Fibroblast of the aortic adventitia (primary cell): ENCODE measurements at regions not wholly inside any gene's neighbourhood (a gene's known extent, or its start where the extent isn't known, plus 50 kb on each side); places are given as distances from the start of the nearest gene placed in this dataset.
A peak's percentile ranks its signal among the peaks of the same experiment; 100 is the strongest.

Source experiments
- DNase-seq: peaks from one replicate; pipeline ENCODE4 v3.0.0-alpha.2; 2010; ENCODE audit warnings: low read depth
- H3K4me3 ChIP-seq: 2 replicates; pipeline ENCODE4 v1.5.1; 2011; ENCODE audit warnings: low read depth, mild to moderate bottlenecking, control low read depth, low read length, moderate library complexity
- TF ChIP-seq, protein P1 (sequence below): IDR thresholded peaks from 2 replicates; pipeline ENCODE4 v1.5.1; 2011; ENCODE audit warnings: mild to moderate bottlenecking, low read length, control low read depth, inconsistent platforms; ENCODE audit not compliant: insufficient read depth

DNA sequence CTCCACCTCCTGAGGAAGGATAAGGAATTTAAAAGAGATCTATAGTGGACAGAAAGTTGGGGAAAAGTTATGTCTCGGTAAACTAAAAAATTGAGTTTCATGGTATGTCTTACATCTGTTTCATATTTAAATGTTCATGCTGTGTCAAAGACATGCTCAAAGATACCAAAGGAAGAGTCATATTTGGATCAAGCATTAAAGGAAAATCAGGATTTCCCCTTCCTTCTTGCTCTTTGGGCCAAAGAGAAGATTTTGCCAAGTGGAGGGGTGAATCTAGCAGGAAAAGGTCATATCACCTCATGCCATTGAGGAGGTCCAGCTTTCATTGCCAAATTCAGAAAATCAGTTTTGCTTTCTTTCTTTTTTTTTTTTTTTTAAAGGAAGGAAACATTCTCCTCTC is 192.4 kb downstream of the OGFRL1 start:
- TF ChIP-seq, protein P1, sequence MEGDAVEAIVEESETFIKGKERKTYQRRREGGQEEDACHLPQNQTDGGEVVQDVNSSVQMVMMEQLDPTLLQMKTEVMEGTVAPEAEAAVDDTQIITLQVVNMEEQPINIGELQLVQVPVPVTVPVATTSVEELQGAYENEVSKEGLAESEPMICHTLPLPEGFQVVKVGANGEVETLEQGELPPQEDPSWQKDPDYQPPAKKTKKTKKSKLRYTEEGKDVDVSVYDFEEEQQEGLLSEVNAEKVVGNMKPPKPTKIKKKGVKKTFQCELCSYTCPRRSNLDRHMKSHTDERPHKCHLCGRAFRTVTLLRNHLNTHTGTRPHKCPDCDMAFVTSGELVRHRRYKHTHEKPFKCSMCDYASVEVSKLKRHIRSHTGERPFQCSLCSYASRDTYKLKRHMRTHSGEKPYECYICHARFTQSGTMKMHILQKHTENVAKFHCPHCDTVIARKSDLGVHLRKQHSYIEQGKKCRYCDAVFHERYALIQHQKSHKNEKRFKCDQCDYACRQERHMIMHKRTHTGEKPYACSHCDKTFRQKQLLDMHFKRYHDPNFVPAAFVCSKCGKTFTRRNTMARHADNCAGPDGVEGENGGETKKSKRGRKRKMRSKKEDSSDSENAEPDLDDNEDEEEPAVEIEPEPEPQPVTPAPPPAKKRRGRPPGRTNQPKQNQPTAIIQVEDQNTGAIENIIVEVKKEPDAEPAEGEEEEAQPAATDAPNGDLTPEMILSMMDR, result no peak
- DNase-seq, result peak; percentile 49
- no peak overlapping the region for H3K4me3 ChIP-seq

DNA sequence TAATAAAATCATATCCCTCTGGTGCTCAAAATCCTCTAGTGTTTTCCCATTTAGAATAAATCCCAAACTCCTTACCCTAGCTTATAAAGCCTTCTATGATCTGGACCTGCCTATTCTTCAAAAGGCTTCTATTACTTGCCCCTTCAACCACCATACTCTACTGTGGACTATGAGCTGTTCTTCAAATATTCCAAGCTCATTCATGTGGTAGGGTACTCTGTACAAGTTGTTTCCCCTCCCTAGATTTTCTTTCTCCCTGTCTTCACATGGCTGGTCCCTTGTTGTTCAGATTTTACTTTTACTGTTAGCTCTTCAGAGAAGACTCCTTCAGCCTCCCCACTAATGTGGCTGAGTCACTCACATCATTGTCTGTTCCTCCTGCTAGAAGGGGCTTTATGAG is 193.2 kb downstream of the OGFRL1 start:
- TF ChIP-seq, protein P1, result no peak
- DNase-seq, result no peak
- no peak overlapping the region for H3K4me3 ChIP-seq

DNA sequence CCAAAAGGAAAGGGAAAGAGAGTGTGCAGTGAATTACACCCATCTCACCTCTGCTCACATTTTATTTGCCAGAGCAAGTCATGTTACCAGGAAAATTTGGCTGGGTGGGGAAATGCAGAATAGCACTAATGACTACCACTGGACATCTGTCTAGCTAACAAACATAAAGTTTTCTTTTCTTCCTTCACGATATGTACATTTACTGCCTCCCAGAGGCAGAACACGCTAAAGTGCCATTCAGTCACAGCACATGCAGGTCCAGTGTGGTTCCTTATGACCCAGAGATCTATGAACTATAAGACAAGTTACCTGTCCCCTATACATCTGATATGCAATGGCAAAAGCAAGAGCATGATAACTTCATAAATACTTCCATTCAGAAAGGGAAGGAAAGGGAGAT is 194.1 kb downstream of the OGFRL1 start:
- peak; percentile 47 for DNase-seq
- TF ChIP-seq, protein P1, result peak; percentile 28
- no peak overlapping the region for H3K4me3 ChIP-seq

DNA sequence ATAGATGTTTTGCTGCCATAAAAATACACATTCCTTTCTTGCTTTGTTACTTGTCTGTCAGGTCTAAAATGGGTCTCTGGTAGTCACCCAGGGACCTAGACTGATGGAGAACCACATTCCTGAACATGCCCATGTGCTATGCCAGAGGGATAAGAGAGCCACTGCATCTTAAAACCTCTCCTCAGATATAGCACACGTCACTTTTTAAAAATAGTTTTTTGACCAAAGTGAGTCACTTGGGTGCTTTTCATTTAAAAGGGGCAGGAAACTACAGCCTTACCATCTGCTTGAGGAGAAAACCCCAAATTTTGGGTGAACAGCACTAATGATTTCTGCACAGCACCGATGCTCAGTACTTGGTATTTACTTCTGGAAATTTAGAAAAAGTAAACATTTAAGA is 197.8 kb downstream of the OGFRL1 start:
- TF ChIP-seq, protein P1, result no peak
- no peak overlapping the region for H3K4me3 ChIP-seq
- DNase-seq, result peak; percentile 58

DNA sequence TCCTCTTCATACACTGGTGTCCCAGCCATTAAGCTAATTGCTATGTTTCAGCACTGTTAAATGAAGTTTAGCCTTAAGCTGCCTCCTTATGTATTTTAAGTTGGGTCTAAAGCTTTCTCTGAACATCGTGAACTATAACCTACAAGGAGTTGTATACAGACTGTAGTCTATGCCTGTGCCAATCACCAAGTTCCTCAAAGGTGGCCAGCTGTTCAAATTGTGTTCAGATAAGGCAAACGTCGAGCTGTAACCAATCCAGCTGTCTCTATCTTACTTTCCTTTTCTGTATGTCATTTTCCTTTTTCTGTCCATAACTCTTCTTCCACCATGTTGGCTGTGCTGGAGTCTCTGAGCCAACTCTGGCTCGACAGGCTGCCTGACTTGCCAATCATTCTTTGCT is 199.6 kb downstream of the OGFRL1 start:
- TF ChIP-seq, protein P1, result no peak
- DNase-seq, result no peak
- H3K4me3 ChIP-seq, result no peak overlapping the region

DNA sequence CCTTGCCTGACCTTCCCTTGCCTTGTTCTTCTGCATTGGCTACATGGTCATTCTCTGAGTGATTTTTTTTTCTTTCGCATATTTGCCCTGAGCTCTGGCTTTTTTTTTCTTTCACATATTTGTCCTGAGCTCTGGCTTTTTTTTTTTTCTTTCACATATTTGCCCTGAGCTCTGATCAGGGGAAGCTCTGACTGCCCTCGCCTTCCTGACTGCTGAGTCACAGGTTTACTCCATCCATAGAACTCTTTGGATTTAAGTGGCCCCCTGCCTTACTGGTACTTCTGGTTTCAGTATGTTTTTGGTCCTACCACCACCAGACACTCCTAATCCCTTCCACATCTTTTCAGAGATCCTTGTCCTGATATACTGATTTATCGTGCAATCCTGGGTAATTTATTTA is 201.1 kb downstream of the OGFRL1 start:
- no peak overlapping the region for H3K4me3 ChIP-seq
- peak; percentile 92 for DNase-seq

DNA sequence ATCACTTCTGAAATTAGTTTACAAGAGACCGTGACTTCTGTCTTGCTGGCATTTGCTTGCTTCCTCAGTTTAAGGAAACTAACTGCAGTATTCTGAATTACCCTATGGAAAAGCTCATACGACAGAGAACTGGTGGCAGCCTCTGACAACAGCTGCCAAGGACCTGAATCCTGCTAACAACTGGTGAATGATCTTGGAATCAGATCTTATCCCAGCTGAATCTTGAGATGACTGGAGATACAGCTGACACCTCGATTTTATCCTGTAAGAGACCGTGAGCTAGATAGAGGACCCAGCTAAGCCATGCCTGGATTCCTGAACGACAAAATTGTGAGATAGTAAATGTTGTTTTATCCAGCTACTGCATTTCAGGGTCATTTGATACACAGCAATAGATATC is 202.3 kb downstream of the OGFRL1 start:
- DNase-seq, result no peak
- TF ChIP-seq, protein P1, result no peak
- no peak overlapping the region for H3K4me3 ChIP-seq

More for the DNA sequence above, 201.1 kb downstream of the OGFRL1 start:
- TF ChIP-seq, protein P1, result no peak
